Uterus (tissue), 2 donors: ENCODE measurements at regions not wholly inside any gene's neighbourhood (a gene's known extent, or its start where the extent isn't known, plus 50 kb on each side); places are given as distances from the start of the nearest gene placed in this dataset.

Experiments used
- POLR2A ChIP-seq, 2 donors: fragments of 450-650 bp; IDR thresholded peaks; one replicate each; pipeline ENCODE4 v1.6.1; 2016; ENCODE audit warnings: antibody characterized with exemption in 2 of 2, mild to moderate bottlenecking in 1 of 2, moderate library complexity in 1 of 2
- TF ChIP-seq, protein P1 (sequence below), 4 experiments: fragments of 200-600 bp in 2 of 4; fragments of 450-650 bp in 2 of 4; sonication (generic) in 2 of 4; IDR thresholded peaks; one replicate each; pipeline ENCODE4 v1.5.1; 2016 to 2019; ENCODE audit warnings: antibody characterized with exemption in 4 of 4, mild to moderate bottlenecking in 2 of 4, moderate library complexity in 1 of 4

GRCh38 chr11:109309153-109309552 lies 112.8 kb upstream of the C11orf87 start:
- TF ChIP-seq, protein P1, sequence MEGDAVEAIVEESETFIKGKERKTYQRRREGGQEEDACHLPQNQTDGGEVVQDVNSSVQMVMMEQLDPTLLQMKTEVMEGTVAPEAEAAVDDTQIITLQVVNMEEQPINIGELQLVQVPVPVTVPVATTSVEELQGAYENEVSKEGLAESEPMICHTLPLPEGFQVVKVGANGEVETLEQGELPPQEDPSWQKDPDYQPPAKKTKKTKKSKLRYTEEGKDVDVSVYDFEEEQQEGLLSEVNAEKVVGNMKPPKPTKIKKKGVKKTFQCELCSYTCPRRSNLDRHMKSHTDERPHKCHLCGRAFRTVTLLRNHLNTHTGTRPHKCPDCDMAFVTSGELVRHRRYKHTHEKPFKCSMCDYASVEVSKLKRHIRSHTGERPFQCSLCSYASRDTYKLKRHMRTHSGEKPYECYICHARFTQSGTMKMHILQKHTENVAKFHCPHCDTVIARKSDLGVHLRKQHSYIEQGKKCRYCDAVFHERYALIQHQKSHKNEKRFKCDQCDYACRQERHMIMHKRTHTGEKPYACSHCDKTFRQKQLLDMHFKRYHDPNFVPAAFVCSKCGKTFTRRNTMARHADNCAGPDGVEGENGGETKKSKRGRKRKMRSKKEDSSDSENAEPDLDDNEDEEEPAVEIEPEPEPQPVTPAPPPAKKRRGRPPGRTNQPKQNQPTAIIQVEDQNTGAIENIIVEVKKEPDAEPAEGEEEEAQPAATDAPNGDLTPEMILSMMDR (IDR thresholded peaks at IDR 0.05), result no peak
- TF ChIP-seq POLR2A (IDR thresholded peaks at IDR 0.05), result no peak
